Pancreas (tissue), 10 donors: ENCODE measurements at regions not wholly inside any gene's neighbourhood (a gene's known extent, or its start where the extent isn't known, plus 50 kb on each side); places are given as distances from the start of the nearest gene placed in this dataset.
A peak's percentile ranks its signal among the peaks of the same experiment; 100 is the strongest.

Source experiments
- ATAC-seq, 4 donors: fragments of 200-7000 bp; cut with Tn5 transposase; one replicate each; pipeline versions ENCODE4 v1.8.0 to v1.9.1; 2020; ENCODE audit warnings: mild to moderate bottlenecking in 4 of 4, moderate library complexity in 4 of 4
- DNase-seq, 6 donors: peaks; one replicate each; pipeline ENCODE4 v3.0.0-alpha.2; 2020
- FAIRE-seq: peaks from 2 replicates; lab custom pipeline; 2012; peaks lifted over from hg19 to GRCh38; lab: Jason Lieb, UNC
- H3K27ac ChIP-seq, 4 donors: fragments of 200-600 bp; sonication (generic); 1 replicate in 3 of 4; 2 replicates in 1 of 4; pipeline versions ENCODE4 v1.5.0 to v1.8.0; 2020
- H3K27me3 ChIP-seq, 4 donors: fragments of 200-600 bp; one replicate each; pipeline ENCODE4 v1.8.0; 2021
- H3K36me3 ChIP-seq, 3 donors: fragments of 200-600 bp; sonication (generic) in 1 of 3; one replicate each; pipeline versions ENCODE4 v1.5.0 to v1.8.0; 2020 to 2021
- H3K4me1 ChIP-seq, 3 donors: fragments of 200-600 bp; one replicate each; pipeline ENCODE4 v1.8.0; 2021
- H3K4me3 ChIP-seq, 4 donors: fragments of 200-600 bp; sonication (generic) in 2 of 4; one replicate each; pipeline versions ENCODE4 v1.5.0 to v1.8.0; 2020 to 2021
- H3K9me3 ChIP-seq, 4 donors: fragments of 200-600 bp; one replicate each; pipeline ENCODE4 v1.8.0; 2021
- CTCF ChIP-seq, 4 donors: fragments of 200-600 bp; sonication (generic) in 3 of 4; IDR thresholded peaks; one replicate each; pipeline versions ENCODE4 v1.5.0 to v1.8.0; 2021; ENCODE audit warnings: antibody characterized with exemption in 4 of 4
- WGBS, 2 donors: extraction: QIAGEN DNeasy Blood & Tissue Kit; methylation state at CpG; one replicate each; pipeline ENCODE4 v1.1.7; 2013; 5-methylcytosine and 5-hydroxymethylcytosine counted together
- intact Hi-C, 3 donors: fragments of 100-400 bp; cut with DNase I; formaldehyde crosslinking; loops; one replicate each; pipeline versions ENCODE4 v1.11.1 to v1.14.2; 2022
- donor health status: healthy with polysubstance abuse.
- donor health status: DM: no; HTN: no; CAD: no; lungs with moderate emphysema.
- donor health status: DM: no; HTN: no; CAD: no.
- donor health status: control.
- donor health status: control.
- donor health status: Bipolar disorder and iron deficiency.
- donor health status: DM: yes; HTN: yes; CAD: no.
- donor health status: DM: no; HTN: no; CAD: no.
- donor health status: DM: no; HTN: no; CAD: no.
- donor health status: DM: yes; HTN: yes; CAD: no.

- FAIRE-seq (no peak), ATAC-seq (peak in 3 of 4 donors; percentile 24 to 68 (median 36)), DNase-seq (peak in 5 of 6 donors; percentile 18 to 69 (median 38))
- Histone ChIP-seq H3K27me3 (no peaks in the 10 kb centered on the region), H3K9me3 (no peaks in the 10 kb centered on the region), H3K4me1 (no peaks in the 10 kb centered on the region), H3K36me3 (no peaks in the 10 kb centered on the region), H3K4me3 (no peak overlapping the region), H3K27ac (no peak overlapping the region)
- no peak for TF ChIP-seq CTCF (IDR thresholded peaks at IDR 0.05)
- WGBS, 2 donors = 43 to 46% methylated on average over 1 of the region's 1 CpG
- intact Hi-C loops = no loop called here
Measured at GRCh38 chr2:53460347-53460746, 307.3 kb upstream of the CHAC2 start.

- H3K27ac ChIP-seq = no peak overlapping the region
- H3K4me1 ChIP-seq = peaks cover 0 to 3% (median 3%) of the 10 kb centered on the region in 3 donors
- intact Hi-C loops = no loop called here
- DNase-seq = no peak
- no peaks in the 10 kb centered on the region for H3K9me3 ChIP-seq
- no peak for TF ChIP-seq CTCF (IDR thresholded peaks at IDR 0.05)
- H3K27me3 ChIP-seq = no peaks in the 10 kb centered on the region
- FAIRE-seq = no peak
- 79% methylated on average over 6 of the region's 6 CpGs for WGBS, 2 donors
- no peaks in the 10 kb centered on the region for H3K36me3 ChIP-seq
- no peak overlapping the region for H3K4me3 ChIP-seq
- no peak for ATAC-seq
Measured at GRCh38 chr2:53455094-53455493, 312.5 kb upstream of the CHAC2 start.

GRCh38 chr2:53452957-53453748, 314.5 kb upstream of the CHAC2 start:
- Histone ChIP-seq H3K36me3 (no peaks in the 10 kb centered on the region), H3K27me3 (no peaks in the 10 kb centered on the region), H3K9me3 (no peaks in the 10 kb centered on the region), H3K4me3 (no peak overlapping the region), H3K27ac (no peak overlapping the region), H3K4me1 (peaks cover 0 to 3% (median 3%) of the 10 kb centered on the region in 3 donors)
- intact Hi-C loops = no loop called here
- WGBS, 2 donors = 18 to 20% methylated on average over 8 of the region's 8 CpGs
- peak; percentile 79 to 99 (median 93) for ATAC-seq
- peak; percentile 54 to 69 (median 63) for DNase-seq
- no peak for FAIRE-seq
- no peak for TF ChIP-seq CTCF (IDR thresholded peaks at IDR 0.05)

- FAIRE-seq = no peak
Measured at GRCh38 chr2:53452400-53452799, 315.2 kb upstream of the CHAC2 start.

More at GRCh38 chr2:53452400-53452799, 315.2 kb upstream of the CHAC2 start:
- H3K9me3 ChIP-seq = no peaks in the 10 kb centered on the region
- ATAC-seq (no peak), DNase-seq (no peak)
- no peak for TF ChIP-seq CTCF (IDR thresholded peaks at IDR 0.05)
- WGBS, 2 donors = 41 to 44% methylated on average over 1 of the region's 1 CpG
- no peaks in the 10 kb centered on the region for H3K36me3 ChIP-seq
- peaks cover 0 to 3% (median 3%) of the 10 kb centered on the region in 3 donors for H3K4me1 ChIP-seq
- intact Hi-C loops = no loop called here
- no peaks in the 10 kb centered on the region for H3K27me3 ChIP-seq
- no peak overlapping the region for H3K4me3 ChIP-seq
- H3K27ac ChIP-seq = no peak overlapping the region
